Ascending aorta (tissue), 2 donors: ENCODE measurements at regions not wholly inside any gene's neighbourhood (a gene's known extent, or its start where the extent isn't known, plus 50 kb on each side); places are given as distances from the start of the nearest gene placed in this dataset.

Experiments
- DNase-seq, 2 donors: peaks; one replicate each; pipeline ENCODE4 v3.0.0-alpha.2; 2019; ENCODE audit warnings: low spot score in 2 of 2
- H3K27ac ChIP-seq, 2 donors: fragments of 200-600 bp; sonication (generic); one replicate each; pipeline ENCODE4 v1.5.1; 2016 to 2017; ENCODE audit warnings: mild to moderate bottlenecking in 1 of 2
- H3K27me3 ChIP-seq: fragments of 200-600 bp; sonication (generic); one replicate; pipeline ENCODE4 v1.5.1; 2017
- H3K36me3 ChIP-seq, 2 donors: fragments of 200-600 bp; sonication (generic); one replicate each; pipeline ENCODE4 v1.5.1; 2016
- H3K4me1 ChIP-seq, 2 donors: fragments of 200-600 bp; sonication (generic); one replicate each; pipeline ENCODE4 v1.5.1; 2016 to 2017; ENCODE audit warnings: mild to moderate bottlenecking in 1 of 2
- H3K4me3 ChIP-seq, 2 donors: fragments of 200-600 bp; sonication (generic); one replicate each; pipeline ENCODE4 v1.5.1; 2016 to 2017; ENCODE audit warnings: mild to moderate bottlenecking in 1 of 2
- H3K9me3 ChIP-seq, 2 donors: fragments of 200-600 bp; sonication (generic); one replicate each; pipeline ENCODE4 v1.5.1; 2016
- CTCF ChIP-seq, 3 experiments: fragments of 200-600 bp in 2 of 3; fragments of 450-650 bp in 1 of 3; sonication (generic) in 2 of 3; IDR thresholded peaks; one replicate each; pipeline ENCODE4 v1.5.1; 2016 to 2019; ENCODE audit warnings: antibody characterized with exemption in 3 of 3, mild to moderate bottlenecking in 1 of 3, moderate library complexity in 1 of 3
- intact Hi-C: fragments of 100-400 bp; cut with DNase I; formaldehyde crosslinking; loops from one replicate; pipeline ENCODE4 v1.15.1; 2023

- Histone ChIP-seq H3K4me3 (no peak overlapping the region), H3K9me3 (no peaks in the 10 kb centered on the region), H3K27me3 (no peaks in the 10 kb centered on the region), H3K27ac (no peak overlapping the region), H3K36me3 (no peaks in the 10 kb centered on the region), H3K4me1 (no peaks in the 10 kb centered on the region)
- TF ChIP-seq CTCF (IDR thresholded peaks at IDR 0.05), result no peak
- intact Hi-C loops, result no loop called here
- DNase-seq, result no peak
These were observed 52.3 kb upstream of the KLHL25 start for GRCh38 chr15:85847031-85847430.

- no peaks in the 10 kb centered on the region for H3K27me3 ChIP-seq
These were observed 55.2 kb upstream of the KLHL25 start for GRCh38 chr15:85849946-85850345.

GRCh38 chr15:85852969-85853368 lies 58.2 kb upstream of the KLHL25 start:
- no peak for TF ChIP-seq CTCF (IDR thresholded peaks at IDR 0.05)
- Histone ChIP-seq H3K27ac (no peak overlapping the region), H3K4me1 (no peaks in the 10 kb centered on the region), H3K36me3 (no peaks in the 10 kb centered on the region), H3K4me3 (no peak overlapping the region), H3K27me3 (no peaks in the 10 kb centered on the region), H3K9me3 (no peaks in the 10 kb centered on the region)
- intact Hi-C loops, result no loop called here
- DNase-seq, result no peak

More at GRCh38 chr15:85849946-85850345, 55.2 kb upstream of the KLHL25 start:
- DNase-seq, result no peak
- Histone ChIP-seq H3K27ac (no peak overlapping the region), H3K4me3 (no peak overlapping the region), H3K9me3 (no peaks in the 10 kb centered on the region), H3K36me3 (no peaks in the 10 kb centered on the region), H3K4me1 (no peaks in the 10 kb centered on the region)
- no peak for TF ChIP-seq CTCF (IDR thresholded peaks at IDR 0.05)
- intact Hi-C loops, result no loop called here

GRCh38 chr15:85854345-85855097 lies 59.8 kb upstream of the KLHL25 start:
- Histone ChIP-seq H3K27ac (no peak overlapping the region), H3K36me3 (no peaks in the 10 kb centered on the region), H3K9me3 (no peaks in the 10 kb centered on the region), H3K4me3 (no peak overlapping the region), H3K4me1 (no peaks in the 10 kb centered on the region), H3K27me3 (no peaks in the 10 kb centered on the region)
- intact Hi-C loops, result no loop called here
- no peak for DNase-seq
- TF ChIP-seq CTCF (IDR thresholded peaks at IDR 0.05), result peak; percentile 58 to 83 (median 82)

- Histone ChIP-seq H3K4me3 (no peak overlapping the region), H3K36me3 (no peaks in the 10 kb centered on the region), H3K27ac (no peak overlapping the region), H3K9me3 (no peaks in the 10 kb centered on the region), H3K4me1 (no peaks in the 10 kb centered on the region), H3K27me3 (no peaks in the 10 kb centered on the region)
- peak in 2 of 3 experiments; percentile 65 to 67 for TF ChIP-seq CTCF (IDR thresholded peaks at IDR 0.05)
- DNase-seq, result peak in 1 of 2 donors; percentile 68
- intact Hi-C loops, result no loop called here
These were observed 64.1 kb upstream of the KLHL25 start for GRCh38 chr15:85858586-85859375.
